Umbilical cord (tissue), 1 donor: ENCODE measurements at regions not wholly inside any gene's neighbourhood (a gene's known extent, or its start where the extent isn't known, plus 50 kb on each side); places are given as distances from the start of the nearest gene placed in this dataset.
"Not testable (repeated sequence)": the region's sequence is repeated elsewhere in the genome, so short reads cannot be mapped to it uniquely, and the experiment has no call there.

Source experiments
- DNase-seq: peaks from one replicate; pipeline ENCODE4 v3.0.0-alpha.2; 2015; ENCODE audit warnings: low spot score

DNA sequence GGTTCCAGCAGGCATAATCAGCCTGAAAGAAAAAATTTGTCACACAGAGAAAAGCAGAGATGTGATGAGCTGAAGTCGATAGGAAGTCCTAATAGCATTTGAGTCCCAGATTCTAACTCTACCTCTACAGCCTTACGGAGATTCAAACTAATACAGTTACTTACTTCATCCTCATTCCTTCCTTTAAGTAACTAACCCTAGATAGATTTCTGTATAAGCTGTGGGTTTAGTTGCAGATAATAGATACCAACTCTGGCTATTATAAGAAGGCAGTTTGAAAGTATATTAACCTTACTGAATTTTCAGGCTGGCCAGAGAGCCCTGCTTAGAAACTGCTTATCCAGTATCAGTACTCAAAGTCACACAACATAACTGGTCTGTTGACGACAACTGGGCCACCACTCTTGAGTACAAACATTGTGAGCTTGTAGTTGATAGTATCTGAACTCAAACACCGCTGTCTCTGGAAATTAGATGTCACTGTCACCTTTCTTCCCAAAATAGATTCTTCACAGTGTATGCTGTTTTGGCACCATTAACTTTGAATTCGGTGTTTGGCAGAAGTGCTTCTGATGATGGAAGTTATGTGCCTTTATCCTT, 484.3 kb downstream of the DIPK2A start:
- peak; percentile 95 for DNase-seq

DNA sequence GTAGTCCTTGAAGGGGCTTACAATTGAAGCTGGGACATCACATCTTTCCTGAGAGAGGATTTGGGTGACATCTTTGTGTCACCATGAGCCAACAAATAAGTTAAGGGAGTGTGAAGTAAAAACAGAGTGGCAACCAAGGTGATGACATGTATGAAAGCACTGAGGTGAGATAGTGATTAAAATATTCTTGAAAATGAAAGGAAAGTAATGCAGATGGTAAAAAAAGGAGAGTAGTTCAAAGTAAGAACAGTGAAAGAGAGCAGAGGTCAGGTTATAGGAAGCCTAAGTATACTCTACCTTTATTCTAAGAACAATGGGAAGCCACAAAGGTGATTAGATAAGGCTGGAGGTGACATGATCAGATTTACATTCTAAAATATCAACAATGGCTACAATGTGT, 486.1 kb downstream of the DIPK2A start:
- no peak for DNase-seq

DNA sequence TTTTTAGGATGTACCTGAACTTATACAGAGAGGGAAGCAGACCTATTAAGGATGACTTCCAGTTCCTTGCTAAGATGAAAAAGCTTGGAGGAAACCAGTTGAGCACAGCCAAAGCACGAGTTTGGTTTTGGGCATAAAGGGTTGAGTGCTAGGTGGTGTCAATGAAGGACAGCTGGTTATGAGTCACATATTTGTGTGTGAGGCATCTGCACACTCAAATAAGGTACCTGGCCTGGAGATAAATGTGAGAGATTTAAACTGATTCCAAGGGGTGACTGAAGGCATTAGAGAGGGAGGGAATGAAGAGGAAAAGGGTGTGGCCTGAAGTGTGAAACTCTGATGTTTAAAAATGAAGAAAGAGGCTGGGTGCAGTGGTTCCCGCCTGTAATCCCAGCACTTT, 486.7 kb downstream of the DIPK2A start:
- no peak for DNase-seq

DNA sequence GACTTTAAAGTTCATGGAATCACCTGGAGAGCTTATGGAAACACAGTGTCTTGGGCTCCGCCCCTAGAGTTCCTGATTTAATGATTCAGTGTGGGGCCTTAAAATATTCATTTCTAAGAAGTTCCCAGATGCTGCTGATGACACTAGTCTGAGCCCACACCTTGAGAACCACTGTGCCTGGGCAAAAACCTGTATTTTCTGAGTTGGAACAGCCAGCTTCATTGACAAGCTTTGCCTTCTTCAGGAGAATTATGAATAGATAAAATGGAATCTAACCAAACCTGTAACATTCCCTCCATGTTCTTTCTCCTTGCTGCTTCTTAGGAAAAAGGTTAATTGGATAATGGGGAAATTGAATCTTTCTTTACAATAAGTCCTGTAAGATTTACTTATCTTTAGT, 490.7 kb downstream of the DIPK2A start:
- DNase-seq, result no peak

- DNase-seq, result peak; percentile 13
Measured at GRCh38 chr3:144463911-144464310, 492.3 kb downstream of the DIPK2A start.

- DNase-seq, result no peak
Measured at GRCh38 chr3:144466114-144466513, 494.5 kb downstream of the DIPK2A start.

GRCh38 chr3:144466540-144466939, 494.9 kb downstream of the DIPK2A start:
- no peak for DNase-seq

GRCh38 chr3:144470666-144471065, 499.0 kb downstream of the DIPK2A start:
- no peak for DNase-seq

DNA sequence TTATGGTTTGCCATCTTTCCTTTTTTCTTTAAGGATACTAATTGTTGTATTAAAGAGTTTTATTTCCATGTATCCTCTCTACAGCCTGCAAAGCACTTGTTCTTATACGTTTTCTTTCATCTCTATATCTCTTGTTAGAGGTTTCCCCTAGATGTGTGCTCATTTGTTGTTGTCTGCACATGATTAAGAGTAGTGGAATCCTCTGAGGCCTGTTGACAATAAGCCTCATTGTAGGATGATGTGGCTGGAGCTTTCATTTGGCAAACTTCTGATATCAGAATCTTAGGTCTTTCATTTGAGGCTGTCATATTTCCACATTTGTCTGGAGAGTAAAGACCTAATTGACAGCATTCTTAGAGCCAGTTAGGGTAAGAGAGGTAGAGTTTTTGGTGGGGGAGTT, 506.0 kb downstream of the DIPK2A start:
- DNase-seq, result no peak

- DNase-seq, result no peak
Measured at GRCh38 chr3:144480416-144480919, 508.8 kb downstream of the DIPK2A start.

DNA sequence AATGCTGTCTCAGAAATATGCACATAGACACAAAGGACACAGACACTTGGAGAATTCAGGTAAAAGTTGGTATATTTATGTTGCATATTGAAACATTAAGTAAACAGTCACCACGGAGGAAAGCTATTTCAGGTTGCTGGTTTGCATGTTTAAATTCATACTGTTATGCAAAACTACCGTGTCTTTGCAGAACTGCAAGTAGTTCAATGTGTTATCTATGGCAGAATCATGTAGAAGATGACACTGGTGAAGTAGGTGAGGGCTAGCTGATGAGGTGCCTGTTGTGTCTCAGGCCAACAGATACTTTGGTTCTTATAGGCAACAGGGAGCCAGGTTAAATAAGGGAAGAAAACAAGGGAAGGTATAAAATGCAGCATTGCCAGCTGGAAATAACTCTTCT, 511.3 kb downstream of the DIPK2A start:
- DNase-seq, result no peak

- DNase-seq, result no peak
Measured at GRCh38 chr3:144487011-144487410, 515.4 kb downstream of the DIPK2A start.

- DNase-seq, result no peak
Measured at GRCh38 chr3:144488927-144489326, 517.3 kb downstream of the DIPK2A start.

- no peak for DNase-seq
Measured at GRCh38 chr3:144491333-144491732, 519.7 kb downstream of the DIPK2A start.

DNA sequence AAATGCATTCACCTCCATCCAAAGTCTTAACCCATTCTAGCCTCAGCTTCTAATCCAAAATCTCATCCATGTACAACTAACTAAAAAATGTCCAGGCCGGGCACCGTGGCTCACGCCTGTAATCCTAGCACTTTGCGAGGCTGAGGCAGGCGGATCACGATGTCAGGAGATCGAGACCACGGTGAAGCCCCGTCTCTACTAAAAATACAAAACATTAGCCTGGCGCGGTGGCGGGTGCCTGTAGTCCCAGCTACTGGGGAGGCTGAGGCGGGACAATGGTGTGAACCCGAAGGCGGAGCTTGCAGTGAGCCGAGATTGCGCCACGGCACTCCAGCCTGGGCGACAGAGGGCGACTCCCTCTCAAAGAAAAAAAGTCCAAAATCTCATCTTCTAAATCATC, 523.0 kb downstream of the DIPK2A start:
- DNase-seq, result not testable (repeated sequence)

- no peak for DNase-seq
Measured at GRCh38 chr3:144496141-144496835, 524.7 kb downstream of the DIPK2A start.

DNA sequence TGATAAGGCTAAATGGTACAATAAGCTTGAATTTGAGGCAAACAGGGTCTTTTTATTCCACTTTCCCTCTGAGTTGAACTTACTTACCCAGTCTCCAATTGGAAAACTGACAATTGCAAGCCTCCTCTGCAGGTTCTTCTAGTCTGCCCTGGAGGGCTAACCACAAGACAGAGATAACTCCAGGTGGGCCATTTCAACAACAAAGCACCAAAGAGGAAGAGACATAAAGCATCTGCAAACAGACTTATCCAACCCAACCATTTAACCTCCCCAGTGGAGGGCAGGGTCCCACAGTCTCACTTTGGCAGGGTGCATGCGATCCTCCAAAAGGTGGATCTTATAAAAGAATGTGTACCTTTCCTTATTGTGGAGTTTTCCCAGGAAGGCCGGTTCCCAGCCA, 525.8 kb downstream of the DIPK2A start:
- DNase-seq, result no peak

DNA sequence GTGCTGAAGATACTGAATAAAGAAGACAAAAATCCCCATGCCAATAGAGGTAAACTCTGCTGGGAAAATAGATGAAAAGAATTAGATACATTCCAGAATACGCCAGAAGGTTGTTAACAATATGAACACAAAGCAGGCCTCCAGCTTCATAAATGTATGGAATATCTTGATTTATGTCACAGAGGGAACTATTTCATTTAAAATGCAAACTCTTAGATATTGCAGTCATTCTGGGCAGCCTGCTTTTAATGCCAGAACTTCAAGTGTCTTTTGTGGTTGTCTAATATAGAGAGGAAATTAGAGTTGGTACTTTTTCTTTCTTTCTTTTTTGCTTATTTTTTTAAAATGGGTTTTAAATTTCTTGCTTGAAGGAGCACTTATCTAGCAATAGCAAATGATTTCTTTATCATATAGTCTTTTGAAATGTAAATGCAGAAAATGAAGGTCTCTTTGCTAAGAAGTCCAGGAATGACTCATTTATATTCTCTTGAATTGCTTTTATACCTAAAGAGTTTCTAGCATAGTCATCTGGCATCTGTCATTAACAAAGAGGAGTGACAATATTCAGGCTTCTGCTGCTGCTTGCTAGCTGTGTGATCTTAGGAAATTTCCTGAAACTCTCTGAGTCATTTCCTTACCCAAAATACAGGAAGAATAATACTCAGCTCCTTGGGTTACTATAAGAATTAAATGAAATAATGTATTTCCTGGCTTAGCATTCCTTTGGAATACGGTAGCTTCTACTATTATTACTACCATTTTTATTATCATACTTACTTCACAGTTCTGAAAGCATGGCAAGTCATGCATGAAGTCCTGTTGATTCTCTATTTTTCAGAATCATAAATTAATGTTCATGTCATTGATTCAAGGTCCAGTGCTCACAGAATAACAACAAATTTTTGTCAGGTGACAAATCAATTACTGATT, 527.6 kb downstream of the DIPK2A start:
- peak; percentile 59 for DNase-seq

GRCh38 chr3:144501467-144501866, 529.8 kb downstream of the DIPK2A start:
- DNase-seq, result no peak

GRCh38 chr3:144502402-144502801, 530.8 kb downstream of the DIPK2A start:
- DNase-seq, result no peak

- DNase-seq, result not testable (repeated sequence)
Measured at GRCh38 chr3:144506375-144506774, 534.8 kb downstream of the DIPK2A start.

GRCh38 chr3:144511346-144511745, 539.7 kb downstream of the DIPK2A start:
- DNase-seq, result peak; percentile 51
